DMS 273 (cell line): ENCODE measurements at regions not wholly inside any gene's neighbourhood (a gene's known extent, or its start where the extent isn't known, plus 50 kb on each side); places are given as distances from the start of the nearest gene placed in this dataset.
"Not testable (repeated sequence)": the region's sequence is repeated elsewhere in the genome, so short reads cannot be mapped to it uniquely, and the experiment has no call there.

ENCODE experiments used
- DNase-seq: peaks from one replicate; lab custom pipeline; 2025; ENCODE audit not compliant: unreplicated experiment; lab: John Stamatoyannopoulos, UW

DNA sequence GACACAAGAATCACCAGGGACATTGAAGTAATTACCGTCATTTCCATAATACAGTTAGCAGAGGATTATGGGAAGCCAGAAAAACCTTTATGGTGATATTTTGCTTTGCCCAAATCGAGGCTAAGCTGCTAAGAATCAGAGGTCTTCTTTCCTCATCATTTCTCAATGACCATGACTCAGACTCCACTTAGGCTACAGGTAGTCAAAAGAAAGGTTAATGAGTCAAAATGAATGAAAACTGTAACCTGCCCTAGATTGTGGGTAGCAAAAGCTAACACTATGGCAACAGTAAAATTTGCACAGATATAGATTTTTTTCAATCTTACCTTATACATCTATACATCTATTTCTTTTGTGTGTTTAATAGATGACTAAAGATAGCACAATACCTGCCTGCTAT is 185.8 kb downstream of the CARTPT start:
- DNase-seq: no peak

DNA sequence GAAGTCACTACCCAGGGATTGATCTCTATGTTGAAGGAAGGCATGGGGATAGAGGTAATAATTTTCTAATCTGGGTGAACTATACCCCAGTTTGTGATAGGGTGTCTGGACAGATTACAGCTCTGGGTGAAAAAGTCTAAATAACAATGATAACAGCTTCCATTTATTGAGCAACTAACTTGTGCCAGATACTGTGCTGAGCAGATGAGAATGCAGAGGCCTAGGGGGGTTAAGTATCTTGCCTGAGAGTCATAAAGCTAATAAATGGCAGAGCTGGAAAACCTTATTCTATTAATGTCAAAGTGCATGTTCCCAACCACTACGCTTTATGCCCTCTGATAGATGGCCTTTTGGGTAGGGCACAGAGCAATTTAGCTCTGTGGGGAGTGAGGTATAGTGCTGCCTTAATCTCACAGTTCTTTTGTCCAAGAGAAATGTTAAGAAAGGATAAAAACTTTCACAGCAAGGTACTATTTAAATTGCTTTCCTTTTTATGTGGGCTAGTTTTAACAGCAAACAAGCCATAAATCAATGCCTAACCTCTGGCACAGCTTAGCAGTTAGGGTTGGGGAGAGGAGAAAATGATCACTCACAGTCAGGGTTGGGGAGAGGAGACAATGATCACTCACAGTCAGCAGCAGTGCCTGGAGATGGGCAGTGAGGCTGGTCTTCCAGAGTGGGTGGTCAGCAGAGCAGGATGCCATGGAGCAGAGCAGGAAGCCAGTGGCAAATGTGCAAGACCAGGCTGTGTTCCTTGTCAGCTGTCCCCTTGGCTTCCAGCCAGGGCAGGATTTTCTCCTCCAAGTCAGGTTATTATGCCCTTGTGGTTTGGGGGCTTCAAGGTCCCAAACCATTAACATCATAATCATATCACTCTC is 187.0 kb downstream of the CARTPT start:
- DNase-seq: peak; percentile 61

DNA sequence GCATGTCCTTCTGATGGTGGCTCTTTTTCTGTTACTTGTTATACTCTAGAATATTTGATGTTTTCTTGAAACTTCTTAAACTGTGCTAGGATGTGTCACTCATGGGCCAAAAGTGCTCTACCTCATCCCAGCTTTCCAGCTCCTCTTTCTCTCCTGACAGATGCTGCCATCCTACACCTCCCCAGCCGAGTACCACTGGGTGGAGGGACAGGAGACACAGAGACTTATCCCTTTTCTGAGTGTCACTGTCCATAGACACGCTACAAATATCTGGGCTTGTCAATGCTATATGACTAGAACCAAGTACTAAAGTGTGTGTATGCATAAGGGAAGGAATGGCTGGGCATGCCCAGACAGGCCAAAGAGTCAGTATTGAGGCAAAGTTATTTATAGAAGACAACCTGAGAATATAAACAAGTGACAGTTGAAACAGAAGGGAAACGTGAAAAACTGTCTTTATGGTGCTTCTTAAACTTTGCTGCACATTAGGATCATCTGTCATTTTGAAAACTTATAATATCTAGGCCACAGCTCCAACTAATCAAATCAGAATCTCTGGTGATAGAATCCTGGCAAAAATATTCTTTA is 188.0 kb downstream of the CARTPT start:
- peak; percentile 57 for DNase-seq

DNA sequence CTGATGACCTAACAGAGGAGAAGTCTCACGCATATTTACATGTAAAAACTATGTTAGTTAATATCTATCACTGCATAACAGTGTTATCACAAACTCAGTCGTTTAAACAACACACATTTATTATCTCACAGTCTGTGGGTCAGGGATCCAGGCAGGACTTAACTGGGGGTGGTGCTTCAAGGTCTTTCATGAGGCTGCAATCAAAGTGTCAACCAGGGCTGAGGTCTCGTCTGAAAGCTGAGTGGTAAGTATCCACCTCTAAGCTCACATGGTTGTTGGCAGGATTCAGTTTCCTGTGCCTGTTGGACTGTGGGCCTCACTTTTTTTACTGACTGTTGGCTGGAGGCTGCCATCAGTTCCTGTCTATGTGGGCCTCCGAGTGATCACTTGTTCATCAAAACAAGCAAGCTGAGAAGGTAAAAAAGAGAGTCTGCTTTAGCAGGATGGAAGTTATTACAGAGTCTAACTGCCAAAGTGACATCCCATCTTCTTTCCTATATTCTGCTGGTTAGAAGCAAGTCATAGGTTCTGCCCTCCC is 188.6 kb downstream of the CARTPT start:
- DNase-seq: peak; percentile 20

DNA sequence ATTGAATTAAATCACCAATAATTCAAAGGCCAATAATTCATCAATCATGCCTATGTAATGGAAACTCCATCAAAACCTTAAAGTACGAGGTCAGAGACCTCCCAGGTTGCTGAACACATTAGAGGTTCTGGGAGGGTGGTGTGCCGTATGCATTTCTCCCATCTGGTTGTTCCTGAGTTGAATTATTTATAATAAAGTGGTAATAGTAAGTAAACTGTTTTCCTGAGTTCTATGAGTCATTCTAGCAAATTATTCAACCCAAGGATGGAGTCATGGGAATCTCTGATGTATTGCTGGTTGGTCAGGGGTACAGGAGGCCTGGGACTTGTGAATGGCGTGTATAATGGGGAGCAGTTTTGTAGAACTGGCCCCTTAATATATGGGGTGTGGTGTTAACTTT is 191.7 kb downstream of the CARTPT start:
- DNase-seq: no peak

DNA sequence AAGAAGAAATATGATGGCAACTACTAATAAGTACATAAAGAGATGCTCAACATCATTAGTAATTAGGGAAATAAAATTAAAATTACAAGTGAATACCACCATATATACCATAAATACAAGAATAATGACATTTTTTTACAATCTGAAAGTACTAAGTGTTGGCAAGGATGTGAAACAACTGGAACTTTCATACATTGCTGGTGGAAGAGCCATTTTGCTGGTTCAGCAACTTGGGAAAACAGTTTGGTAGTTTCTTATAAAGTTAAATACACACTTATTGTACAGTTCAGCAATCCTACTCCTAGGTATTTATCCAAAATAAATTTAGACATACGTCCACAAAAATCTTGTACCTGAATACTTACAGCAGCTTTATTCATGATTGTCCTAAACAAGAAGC is 192.9 kb downstream of the CARTPT start:
- no peak for DNase-seq

DNA sequence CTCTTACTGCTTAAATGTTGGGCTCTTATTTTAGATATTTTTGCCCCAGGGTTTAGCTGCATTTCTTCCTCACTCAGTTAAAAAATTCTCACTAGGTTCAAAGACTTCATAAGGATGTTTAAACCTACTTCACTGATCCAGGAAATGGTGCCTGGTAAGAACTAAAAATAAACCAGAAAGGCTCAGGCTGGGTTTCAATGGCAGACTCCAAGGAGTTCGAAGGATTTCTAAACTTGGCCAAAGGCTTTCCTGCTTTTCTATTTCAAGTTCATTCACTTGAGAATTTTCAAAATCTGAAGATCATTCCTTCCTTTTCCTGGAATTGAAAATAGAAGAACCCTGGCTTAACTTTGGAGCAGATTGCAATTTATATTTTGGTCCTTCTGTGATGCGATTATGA is 193.0 kb upstream of the MAP1B start:
- no peak for DNase-seq

DNA sequence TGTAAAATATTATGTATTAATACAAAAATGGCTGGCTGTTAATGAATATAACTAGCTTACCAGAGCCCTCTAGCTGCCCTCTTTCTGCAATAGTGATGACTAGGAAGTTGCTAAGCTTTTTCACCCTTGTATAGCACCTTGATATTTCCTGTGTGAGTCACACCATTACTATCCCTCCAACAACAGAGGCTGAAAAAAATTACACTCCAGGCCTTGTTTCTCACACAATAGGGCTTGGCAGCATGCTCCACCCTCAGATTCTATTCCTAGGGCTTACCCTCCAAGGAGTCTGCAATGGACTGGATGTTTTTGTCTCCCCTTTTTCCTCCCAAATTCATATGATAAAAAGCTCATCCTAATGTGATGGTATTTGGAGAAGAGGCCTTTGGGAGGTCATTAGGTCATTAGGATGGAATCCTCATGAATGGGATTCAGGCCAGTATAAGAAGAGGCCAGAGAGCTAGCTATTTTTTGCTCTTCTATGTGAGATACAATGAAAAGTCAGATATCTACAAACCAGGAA is 184.6 kb upstream of the MAP1B start:
- no peak for DNase-seq

DNA sequence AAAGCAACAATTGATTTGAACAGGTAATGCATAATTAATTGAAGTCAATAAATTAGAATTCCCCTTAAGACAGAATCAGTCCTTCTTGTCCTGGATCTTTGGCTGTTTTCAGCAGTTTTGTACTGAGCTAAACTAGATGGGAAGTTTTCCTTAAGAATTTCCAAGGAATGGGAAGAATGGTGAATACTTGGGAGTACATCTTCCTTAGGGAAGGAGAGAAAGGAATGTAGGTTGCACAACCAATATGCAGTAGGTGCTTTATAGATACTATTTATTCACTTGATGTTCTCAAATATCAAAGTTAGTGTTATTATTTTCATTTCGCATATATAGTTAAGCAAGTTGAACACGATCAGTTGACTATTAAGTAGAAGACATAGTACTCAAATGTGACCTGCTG is 183.5 kb upstream of the MAP1B start:
- no peak for DNase-seq

DNA sequence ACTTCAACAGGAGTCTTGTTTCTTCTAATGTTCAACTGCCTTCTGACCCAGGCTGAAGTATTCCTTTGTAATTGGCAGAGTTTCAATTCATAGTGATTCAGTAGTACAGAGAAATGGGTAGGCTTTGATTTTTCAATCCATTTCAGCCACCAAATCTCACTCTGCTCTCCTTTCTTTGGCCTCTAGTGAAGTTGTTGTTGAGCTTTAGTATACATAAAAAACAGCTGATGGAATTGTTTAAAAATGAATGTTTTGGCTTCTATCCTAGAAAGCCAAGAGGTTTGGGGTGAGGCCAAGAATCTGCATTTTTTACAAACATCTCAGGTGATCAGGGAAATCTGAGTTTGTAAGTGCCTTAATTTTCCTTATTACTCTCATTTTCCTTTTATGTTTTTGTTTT is 182.9 kb upstream of the MAP1B start:
- no peak for DNase-seq

DNA sequence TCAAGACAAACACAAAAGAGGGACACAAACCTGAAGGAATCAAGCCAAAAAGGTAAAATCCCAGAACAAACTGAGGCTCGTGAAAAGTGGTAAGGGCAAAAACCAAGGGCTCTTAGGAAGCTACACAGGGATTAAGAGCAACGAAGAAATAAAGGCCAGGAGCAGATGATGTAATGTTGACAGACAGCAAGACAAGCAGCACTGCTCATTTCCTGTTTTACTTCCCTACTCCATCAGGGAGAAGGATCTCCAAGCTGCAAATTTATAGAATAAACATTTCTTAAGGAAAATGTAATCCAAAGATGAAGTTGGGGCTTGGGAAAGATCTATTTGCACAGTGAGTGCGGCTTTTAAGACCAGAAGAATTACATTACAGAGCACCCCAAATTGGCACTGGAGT is 182.3 kb upstream of the MAP1B start:
- peak; percentile 7 for DNase-seq

DNA sequence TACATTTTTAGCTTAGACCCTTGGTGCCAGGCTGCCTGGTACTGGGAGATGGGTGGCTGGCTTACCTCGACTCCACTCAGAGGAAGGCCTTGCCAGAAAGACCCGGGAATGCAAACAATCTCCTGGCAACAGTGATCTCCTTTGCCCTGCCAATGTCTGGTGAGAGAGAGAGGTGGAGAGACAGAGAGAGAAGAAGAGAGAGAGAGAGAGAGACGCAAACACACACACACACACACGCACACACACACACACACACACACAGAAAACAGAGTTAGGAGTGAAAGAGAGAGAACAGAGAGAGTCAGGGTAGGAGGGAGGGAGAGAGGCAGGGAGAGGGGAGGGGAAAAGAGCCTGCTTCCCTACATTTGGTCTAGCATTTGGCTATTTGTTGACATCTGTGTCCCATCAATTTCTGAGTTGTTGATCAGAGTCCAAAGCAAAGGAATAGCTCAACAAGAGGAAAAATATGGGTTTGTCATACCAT is 181.6 kb upstream of the MAP1B start:
- DNase-seq: no peak

DNA sequence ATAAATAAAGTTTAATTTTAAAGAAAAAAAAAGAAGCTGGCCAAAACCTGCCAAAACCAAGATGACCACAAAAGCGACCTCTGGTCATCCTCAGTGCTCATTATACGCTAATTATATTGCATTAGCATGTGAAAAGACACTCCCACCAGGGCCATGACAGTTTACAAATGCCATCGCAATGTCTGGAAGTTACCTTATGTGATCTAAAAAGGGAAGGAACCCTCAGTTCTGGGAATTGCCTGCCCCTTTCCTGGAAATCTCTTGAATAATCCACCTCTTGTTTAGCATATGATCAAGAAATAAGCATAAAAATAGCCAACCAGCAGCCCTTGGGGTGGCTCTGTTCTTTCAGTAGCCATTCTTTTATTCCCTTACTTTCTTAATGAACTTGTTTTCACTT is 178.3 kb upstream of the MAP1B start:
- DNase-seq: no peak

DNA sequence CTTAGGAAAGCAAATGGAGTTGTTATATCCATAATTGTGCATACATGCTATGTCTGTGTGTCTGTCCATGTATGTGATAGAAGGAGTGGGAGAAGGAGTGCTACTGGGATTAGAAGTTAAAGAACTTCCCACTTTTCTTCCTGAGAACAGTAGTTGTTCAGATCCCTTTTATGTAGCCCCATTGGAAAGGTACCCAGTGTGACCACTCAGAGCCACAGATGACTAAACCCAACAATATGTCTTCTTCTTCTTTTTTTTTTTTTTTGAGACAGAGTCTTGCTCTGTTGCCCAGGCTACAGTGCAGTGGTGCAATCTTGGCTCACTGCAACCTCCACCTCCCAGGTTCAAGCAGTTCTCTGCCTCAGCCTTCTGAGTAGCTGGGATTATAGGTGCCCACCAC is 176.7 kb upstream of the MAP1B start:
- not testable (repeated sequence) for DNase-seq

DNA sequence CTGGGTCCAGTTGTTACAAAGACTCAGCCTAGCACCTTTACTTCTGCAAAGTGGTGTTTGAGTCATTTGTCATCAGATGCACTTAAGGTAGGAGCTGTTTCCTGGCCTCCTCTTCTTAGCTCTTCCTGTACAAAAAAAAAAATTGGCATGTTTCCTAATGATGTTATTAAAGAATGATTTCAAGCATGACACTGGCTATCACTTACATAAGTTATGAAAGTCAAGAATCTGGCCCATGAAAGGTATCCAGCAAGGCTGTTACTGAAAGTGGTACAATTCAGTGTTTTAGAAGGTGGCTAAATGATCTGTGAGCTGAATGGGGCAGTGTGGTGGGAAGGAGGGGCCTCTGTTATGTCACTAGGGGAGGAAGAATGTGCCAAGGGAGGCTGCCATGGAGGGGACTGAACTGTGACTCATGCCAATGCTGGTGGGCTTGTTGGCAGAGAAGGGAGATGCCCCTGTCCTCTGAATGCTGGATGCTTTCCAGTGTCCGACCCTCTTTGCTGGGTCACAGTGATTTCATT is 175.1 kb upstream of the MAP1B start:
- no peak for DNase-seq

DNA sequence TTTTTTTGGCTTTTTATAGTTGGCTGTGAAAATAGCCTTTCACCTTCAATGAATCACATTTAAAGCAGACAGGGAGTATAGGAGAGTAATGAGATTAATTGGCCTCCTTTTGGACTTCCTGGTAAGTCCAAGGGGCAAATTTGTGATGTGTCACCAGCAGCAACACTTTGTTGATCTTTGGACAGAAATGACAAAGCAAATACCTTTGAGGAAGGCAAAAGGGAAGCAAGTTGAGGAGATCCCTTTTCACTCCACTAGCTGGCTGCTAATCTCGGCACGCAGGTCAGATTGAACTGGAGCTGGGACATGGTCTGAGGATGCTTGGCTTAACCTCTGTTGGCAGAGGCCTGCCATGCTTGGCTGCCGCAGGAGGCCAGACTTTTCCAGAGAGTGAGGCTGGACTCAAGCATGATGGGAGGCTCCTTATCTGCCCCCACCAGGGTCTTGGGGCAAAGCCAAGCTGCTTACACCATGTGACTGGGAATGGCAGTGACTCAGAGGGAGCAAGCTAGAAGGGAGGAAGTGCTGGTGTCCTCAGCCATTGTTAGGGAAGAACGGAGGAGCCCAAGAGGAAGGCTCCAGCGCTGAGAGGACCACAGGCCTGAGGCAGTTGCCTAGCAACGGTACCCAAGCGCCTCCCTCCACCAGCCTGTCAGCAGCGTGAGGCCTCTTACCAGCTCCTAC is 174.5 kb upstream of the MAP1B start:
- peak; percentile 39 for DNase-seq

DNA sequence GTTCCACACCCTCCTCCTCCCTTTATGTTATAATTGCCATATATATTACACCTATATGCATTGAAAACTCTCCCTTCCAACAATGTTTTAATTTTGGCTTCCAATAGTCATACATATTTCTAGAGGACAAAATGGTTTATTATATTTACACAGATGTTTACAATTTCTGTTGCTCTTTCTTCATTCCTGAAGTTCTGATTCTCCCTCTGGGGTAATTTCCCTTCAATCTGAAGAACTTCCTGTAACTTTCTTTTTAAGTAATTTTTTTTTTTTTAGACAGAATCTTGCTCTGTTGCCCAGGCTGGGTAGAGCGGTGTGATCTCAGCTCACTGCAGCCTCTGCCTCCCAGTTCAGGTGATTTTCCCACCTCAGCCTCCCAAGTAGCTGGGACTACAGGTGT is 173.0 kb upstream of the MAP1B start:
- no peak for DNase-seq

DNA sequence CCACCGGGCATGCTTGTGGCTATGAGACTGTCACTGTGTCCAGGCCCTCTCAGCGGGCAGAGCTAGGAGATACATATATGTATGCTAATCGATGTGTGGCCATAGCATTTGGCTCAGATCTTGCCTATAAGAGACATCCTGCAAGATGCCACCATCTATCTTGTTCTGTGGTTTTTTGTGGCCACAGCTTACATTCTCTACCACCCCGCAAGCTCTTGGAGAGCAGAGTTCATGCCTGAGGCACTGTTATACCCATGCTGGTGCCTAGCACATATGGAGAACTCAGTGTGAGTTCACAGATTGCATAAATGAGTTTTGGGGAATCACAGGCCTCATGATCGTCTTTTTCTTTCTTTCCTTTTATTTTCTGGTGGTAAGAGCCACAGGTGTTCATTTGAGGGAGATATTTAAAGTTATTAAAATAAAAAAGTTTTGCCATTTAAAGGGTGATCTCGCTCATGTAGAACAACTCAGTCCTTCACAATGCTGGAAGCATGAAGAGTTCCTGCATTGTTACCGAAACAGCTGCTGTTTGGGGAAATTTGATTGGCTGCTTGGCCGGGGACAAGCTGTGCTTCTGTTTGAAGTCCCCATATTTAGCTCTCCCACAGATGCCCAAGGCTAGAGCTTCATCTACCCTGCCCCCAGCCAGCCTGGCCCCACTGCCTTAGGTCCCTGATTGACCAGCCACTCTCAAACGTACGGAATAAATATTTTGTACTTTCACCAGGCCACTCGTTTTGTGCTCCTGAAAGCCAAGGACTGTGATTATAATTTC is 169.2 kb upstream of the MAP1B start:
- peak; percentile 65 for DNase-seq

DNA sequence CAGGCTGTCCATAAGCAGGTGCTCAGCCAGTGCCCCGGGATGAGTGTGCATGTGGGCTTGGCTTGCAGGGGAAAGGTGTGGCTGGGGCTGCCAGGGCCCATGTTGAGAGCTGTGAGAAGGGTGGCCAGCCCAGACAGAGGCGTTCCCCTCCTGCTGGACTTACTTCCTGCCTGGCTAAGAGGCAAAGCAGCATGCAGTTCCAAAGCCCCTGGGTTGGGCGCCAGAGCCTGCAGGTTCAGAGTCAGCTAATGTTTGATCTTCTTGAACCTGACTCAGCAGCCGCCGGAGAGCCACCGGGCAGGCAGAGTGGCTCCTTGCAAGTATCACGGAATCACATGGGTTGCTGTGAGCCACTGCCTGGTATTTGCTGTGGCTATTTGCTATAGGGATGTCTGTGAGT is 168.4 kb upstream of the MAP1B start:
- peak; percentile 62 for DNase-seq

DNA sequence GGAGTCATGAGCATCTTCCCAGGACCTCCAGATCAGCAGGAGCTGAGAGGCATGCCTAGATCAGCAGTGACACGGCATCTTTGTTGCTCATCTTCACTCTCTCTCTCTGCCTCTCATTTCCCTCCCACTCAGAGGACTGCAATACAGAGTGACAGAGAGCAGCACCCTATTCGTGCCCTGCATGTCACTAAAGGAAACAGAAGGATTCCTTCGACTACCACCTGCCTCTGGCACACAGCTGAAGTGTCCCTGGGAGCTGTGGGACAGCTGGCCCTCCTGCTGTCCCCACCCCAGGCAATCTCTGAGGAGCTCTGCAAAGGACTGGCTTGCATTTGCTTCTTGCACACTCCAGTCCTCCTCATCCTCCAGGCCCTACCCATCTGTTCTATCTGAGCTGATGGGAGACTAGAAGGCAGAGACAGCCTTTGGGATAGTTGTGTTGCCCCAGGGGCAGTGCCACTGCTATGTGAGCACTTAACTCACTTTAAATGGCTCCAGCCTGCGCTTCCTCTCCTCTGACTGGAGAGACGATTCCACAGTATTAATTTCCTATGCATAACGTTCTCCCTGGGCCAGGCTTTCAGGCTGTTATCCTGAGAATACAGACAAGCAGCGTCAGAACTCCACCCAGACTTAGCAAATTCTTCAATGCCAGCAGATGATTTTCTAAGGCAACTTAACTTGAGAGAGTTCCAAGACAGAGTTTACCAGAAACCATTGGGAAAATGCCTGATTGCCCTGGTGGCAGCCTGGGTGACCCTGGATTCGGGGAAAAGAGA is 167.6 kb upstream of the MAP1B start:
- peak; percentile 67 for DNase-seq
